ENCODE measurements at regions not wholly inside any gene's neighbourhood (a gene's known extent, or its start where the extent isn't known, plus 50 kb on each side); places are given as distances from the start of the nearest gene placed in this dataset.

DNA sequence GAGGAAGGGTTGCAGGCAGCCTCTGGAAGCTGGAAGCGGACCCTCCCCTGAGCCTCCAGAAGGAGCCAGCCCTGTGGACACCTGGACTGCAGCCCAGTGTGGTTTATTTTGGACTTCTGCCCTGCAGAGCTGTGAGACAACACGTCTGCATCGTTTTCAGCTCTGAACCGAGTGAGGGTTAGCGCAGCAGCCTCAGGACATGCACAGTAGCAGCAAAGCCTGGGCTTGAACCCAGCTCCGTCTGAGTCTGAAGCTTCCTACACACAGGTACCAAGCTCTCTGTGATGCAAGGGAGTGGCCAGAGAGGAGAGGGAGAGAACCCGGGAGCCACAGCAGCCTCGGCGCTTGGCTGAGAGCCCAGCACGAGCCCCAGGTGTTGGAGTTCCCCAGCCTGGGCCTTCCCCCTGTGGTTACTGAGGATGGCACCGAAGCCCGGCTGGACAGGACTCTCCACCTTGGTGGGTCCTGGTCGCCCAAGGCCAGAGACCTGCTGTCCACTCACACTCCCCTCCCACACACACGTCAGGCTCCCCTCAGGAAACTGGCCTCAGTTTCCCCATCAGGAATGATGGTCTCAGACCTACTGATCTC is 128.2 kb downstream of the OLFM1 start:
- Mint-ChIP-seq H3K27ac (no peak overlapping the region), H3K4me3 (no peak overlapping the region), H3K27me3 (peaks cover 10% of the 10 kb centered on the region), H3K4me1 (no peaks in the 10 kb centered on the region), H3K9me3 (ENCODE audit: insufficient read depth) (no peaks in the 10 kb centered on the region)
- H3K4me2 ChIP-seq (replicated peaks; ENCODE audit: low read depth, low read length, poor library complexity, severe bottlenecking): no peak overlapping the region
- H2AFZ ChIP-seq (ENCODE audit: insufficient read depth, low read depth, low read length, poor library complexity, severe bottlenecking): no peak overlapping the region
- intact Hi-C loops (cut with micrococcal nuclease): no loop called here
- no peaks in the 10 kb centered on the region for H3K36me3 ChIP-seq (replicated peaks in 1 of 2; ENCODE audit: control extremely low read depth in 1 of 2, control insufficient read depth in 1 of 2, extremely low read depth in 1 of 2, insufficient read depth in 2 of 2, low read length in 1 of 2)
- ATAC-seq (ENCODE audit: low read depth) (no peak), DNase-seq (no peak)
- peaks cover 0 to 31% (median 6%) of the 10 kb centered on the region in 3 donors for H3K9me3 ChIP-seq (ENCODE audit: control extremely low read depth in 1 of 3, control insufficient read depth in 2 of 3, insufficient read depth in 1 of 3, low read length in 2 of 3)
- H3K27ac ChIP-seq (ENCODE audit: low read length in 2 of 2): no peak overlapping the region
- H3K4me3 ChIP-seq (ENCODE audit: control extremely low read depth in 1 of 5, extremely low read depth in 1 of 5, insufficient read depth in 1 of 5, low read depth in 2 of 5, low read length in 4 of 5): no peak overlapping the region
- H4K20me1 ChIP-seq (ENCODE audit: control insufficient read depth, insufficient read depth, low read length, poor library complexity, severe bottlenecking): no peaks in the 10 kb centered on the region
- CTCF ChIA-PET: no interaction called here
- POLR2A ChIA-PET: no interaction called here
- no peaks in the 10 kb centered on the region for H3K79me2 ChIP-seq (ENCODE audit: control insufficient read depth, insufficient read depth, low read length)
- no peaks in the 10 kb centered on the region for H3K27me3 ChIP-seq (replicated peaks in 1 of 4; ENCODE audit: control extremely low read depth in 1 of 4, control insufficient read depth in 3 of 4, insufficient read depth in 4 of 4, low read length in 3 of 4)
- WGBS (ENCODE audit: insufficient coverage): 48% methylated on average over 14 of the region's 14 CpGs
- no peak overlapping the region for H3K9ac ChIP-seq (ENCODE audit: low read length)
- H3K4me1 ChIP-seq (ENCODE audit: control insufficient read depth in 2 of 2, insufficient read depth in 2 of 2, low read length in 2 of 2): no peaks in the 10 kb centered on the region
- TF ChIP-seq EZH2 (IDR thresholded peaks at IDR 0.05; ENCODE audit: borderline replicate concordance, insufficient read depth, low read depth, low read length, poor library complexity, severe bottlenecking): no peak
- TF ChIP-seq, protein P1, sequence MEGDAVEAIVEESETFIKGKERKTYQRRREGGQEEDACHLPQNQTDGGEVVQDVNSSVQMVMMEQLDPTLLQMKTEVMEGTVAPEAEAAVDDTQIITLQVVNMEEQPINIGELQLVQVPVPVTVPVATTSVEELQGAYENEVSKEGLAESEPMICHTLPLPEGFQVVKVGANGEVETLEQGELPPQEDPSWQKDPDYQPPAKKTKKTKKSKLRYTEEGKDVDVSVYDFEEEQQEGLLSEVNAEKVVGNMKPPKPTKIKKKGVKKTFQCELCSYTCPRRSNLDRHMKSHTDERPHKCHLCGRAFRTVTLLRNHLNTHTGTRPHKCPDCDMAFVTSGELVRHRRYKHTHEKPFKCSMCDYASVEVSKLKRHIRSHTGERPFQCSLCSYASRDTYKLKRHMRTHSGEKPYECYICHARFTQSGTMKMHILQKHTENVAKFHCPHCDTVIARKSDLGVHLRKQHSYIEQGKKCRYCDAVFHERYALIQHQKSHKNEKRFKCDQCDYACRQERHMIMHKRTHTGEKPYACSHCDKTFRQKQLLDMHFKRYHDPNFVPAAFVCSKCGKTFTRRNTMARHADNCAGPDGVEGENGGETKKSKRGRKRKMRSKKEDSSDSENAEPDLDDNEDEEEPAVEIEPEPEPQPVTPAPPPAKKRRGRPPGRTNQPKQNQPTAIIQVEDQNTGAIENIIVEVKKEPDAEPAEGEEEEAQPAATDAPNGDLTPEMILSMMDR (IDR thresholded peaks at IDR 0.05): no peak

DNA sequence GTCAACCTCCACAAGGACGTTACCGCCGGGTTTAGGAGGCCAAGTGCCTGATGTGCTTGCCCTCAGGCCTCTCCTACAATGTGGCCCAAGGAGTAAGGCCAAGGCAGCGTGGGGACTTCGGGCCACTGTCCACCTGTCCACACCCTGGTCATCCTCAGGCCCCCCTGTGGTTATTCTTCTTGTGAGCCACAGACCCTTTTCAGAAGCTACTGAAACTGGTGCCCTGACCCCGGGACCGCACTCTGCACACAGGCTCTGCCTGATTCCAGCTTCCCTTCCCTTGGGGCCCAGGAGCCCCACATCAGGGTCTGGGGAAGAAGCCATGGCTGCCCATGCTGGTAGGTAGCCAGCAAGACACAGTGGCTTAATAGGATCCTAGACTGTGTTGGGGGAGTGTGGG is 128.8 kb downstream of the OLFM1 start:
- ChIA-PET POLR2A (no interaction called here), CTCF (no interaction called here)
- Histone ChIP-seq H3K4me3 (ENCODE audit: control extremely low read depth in 1 of 5, extremely low read depth in 1 of 5, insufficient read depth in 1 of 5, low read depth in 2 of 5, low read length in 4 of 5) (no peak overlapping the region), H3K27me3 (replicated peaks in 1 of 4; ENCODE audit: control extremely low read depth in 1 of 4, control insufficient read depth in 3 of 4, insufficient read depth in 4 of 4, low read length in 3 of 4) (no peaks in the 10 kb centered on the region), H3K27ac (ENCODE audit: low read length in 2 of 2) (no peak overlapping the region), H3K36me3 (replicated peaks in 1 of 2; ENCODE audit: control extremely low read depth in 1 of 2, control insufficient read depth in 1 of 2, extremely low read depth in 1 of 2, insufficient read depth in 2 of 2, low read length in 1 of 2) (no peaks in the 10 kb centered on the region), H3K9me3 (ENCODE audit: control extremely low read depth in 1 of 3, control insufficient read depth in 2 of 3, insufficient read depth in 1 of 3, low read length in 2 of 3) (peaks cover 0 to 25% (median 6%) of the 10 kb centered on the region in 3 donors), H3K79me2 (ENCODE audit: control insufficient read depth, insufficient read depth, low read length) (no peaks in the 10 kb centered on the region), H4K20me1 (ENCODE audit: control insufficient read depth, insufficient read depth, low read length, poor library complexity, severe bottlenecking) (no peaks in the 10 kb centered on the region), H3K4me1 (ENCODE audit: control insufficient read depth in 2 of 2, insufficient read depth in 2 of 2, low read length in 2 of 2) (no peaks in the 10 kb centered on the region), H3K9ac (ENCODE audit: low read length) (no peak overlapping the region), H2AFZ (ENCODE audit: insufficient read depth, low read depth, low read length, poor library complexity, severe bottlenecking) (no peak overlapping the region), H3K4me2 (replicated peaks; ENCODE audit: low read depth, low read length, poor library complexity, severe bottlenecking) (no peak overlapping the region)
- Mint-ChIP-seq H3K9me3 (ENCODE audit: insufficient read depth) (no peaks in the 10 kb centered on the region), H3K4me1 (no peaks in the 10 kb centered on the region), H3K27ac (no peak overlapping the region), H3K4me3 (no peak overlapping the region), H3K27me3 (peaks cover 10% of the 10 kb centered on the region)
- TF ChIP-seq, protein P1 (IDR thresholded peaks at IDR 0.05): no peak
- TF ChIP-seq EZH2 (IDR thresholded peaks at IDR 0.05; ENCODE audit: borderline replicate concordance, insufficient read depth, low read depth, low read length, poor library complexity, severe bottlenecking): no peak
- intact Hi-C loops (cut with micrococcal nuclease): no loop called here
- no peak for ATAC-seq (ENCODE audit: low read depth)
- 87% methylated on average over 7 of the region's 7 CpGs for WGBS (ENCODE audit: insufficient coverage)
- no peak for DNase-seq
